NB4 (cell line): ENCODE measurements at regions not wholly inside any gene's neighbourhood (a gene's known extent, or its start where the extent isn't known, plus 50 kb on each side); places are given as distances from the start of the nearest gene placed in this dataset.

Source experiments
- POLR2A ChIP-seq: IDR thresholded peaks from 2 replicates; pipeline ENCODE4 v1.6.1; 2011; ENCODE audit warnings: mild to moderate bottlenecking; ENCODE audit not compliant: insufficient read length; ENCODE audit errors: extremely low read depth
- TF ChIP-seq, protein P1 (sequence below): IDR thresholded peaks from one replicate; pipeline ENCODE4 v1.5.1; 2012; ENCODE audit warnings: low read depth, low read length
- TF ChIP-seq, protein P2 (sequence below): IDR thresholded peaks from 2 replicates; pipeline ENCODE4 v1.6.1; 2011; ENCODE audit warnings: low read depth, low read length

DNA sequence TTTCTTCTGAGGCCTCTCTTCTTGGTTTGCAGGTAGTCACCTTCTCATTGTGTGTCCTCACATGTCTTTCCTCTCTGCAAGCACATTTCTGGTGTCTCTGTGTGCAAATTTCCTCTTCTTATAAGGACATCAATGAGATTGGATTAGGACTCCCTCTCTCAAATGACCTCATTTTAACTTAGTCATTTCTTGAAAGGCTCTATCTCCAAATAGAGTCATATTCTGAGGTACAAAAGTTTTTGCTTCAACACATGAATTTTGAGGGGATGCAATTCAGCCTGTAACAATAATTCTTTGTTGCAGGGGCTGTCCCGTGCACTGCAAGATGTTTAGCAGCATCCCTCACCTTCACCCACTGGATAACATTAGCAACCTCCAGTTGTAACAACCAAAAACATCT lies 115.0 kb upstream of the DCBLD2 start:
- TF ChIP-seq, protein P1, sequence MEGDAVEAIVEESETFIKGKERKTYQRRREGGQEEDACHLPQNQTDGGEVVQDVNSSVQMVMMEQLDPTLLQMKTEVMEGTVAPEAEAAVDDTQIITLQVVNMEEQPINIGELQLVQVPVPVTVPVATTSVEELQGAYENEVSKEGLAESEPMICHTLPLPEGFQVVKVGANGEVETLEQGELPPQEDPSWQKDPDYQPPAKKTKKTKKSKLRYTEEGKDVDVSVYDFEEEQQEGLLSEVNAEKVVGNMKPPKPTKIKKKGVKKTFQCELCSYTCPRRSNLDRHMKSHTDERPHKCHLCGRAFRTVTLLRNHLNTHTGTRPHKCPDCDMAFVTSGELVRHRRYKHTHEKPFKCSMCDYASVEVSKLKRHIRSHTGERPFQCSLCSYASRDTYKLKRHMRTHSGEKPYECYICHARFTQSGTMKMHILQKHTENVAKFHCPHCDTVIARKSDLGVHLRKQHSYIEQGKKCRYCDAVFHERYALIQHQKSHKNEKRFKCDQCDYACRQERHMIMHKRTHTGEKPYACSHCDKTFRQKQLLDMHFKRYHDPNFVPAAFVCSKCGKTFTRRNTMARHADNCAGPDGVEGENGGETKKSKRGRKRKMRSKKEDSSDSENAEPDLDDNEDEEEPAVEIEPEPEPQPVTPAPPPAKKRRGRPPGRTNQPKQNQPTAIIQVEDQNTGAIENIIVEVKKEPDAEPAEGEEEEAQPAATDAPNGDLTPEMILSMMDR: no peak
- TF ChIP-seq POLR2A: no peak
- TF ChIP-seq, protein P2, sequence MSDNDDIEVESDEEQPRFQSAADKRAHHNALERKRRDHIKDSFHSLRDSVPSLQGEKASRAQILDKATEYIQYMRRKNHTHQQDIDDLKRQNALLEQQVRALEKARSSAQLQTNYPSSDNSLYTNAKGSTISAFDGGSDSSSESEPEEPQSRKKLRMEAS: no peak
